OCI-LY1 (cell line): ENCODE measurements at regions not wholly inside any gene's neighbourhood (a gene's known extent, or its start where the extent isn't known, plus 50 kb on each side); places are given as distances from the start of the nearest gene placed in this dataset.

Source experiments
- CTCF ChIP-seq: fragments of 200-600 bp; sonication (generic), shearing (Covaris generic); IDR thresholded peaks from 2 replicates; pipeline ENCODE4 v1.5.1; 2017; ENCODE audit warnings: mild to moderate bottlenecking, antibody characterized with exemption, low read length, moderate library complexity, mixed read lengths
- EZH2 ChIP-seq: fragments of 200-600 bp; sonication (generic), shearing (Covaris generic); IDR thresholded peaks from 2 replicates; pipeline ENCODE4 v1.8.0; 2017; ENCODE audit warnings: borderline replicate concordance, mixed run types, mild to moderate bottlenecking, antibody characterized with exemption, low read length, moderate library complexity, mixed read lengths

- no peak for TF ChIP-seq EZH2
- no peak for TF ChIP-seq CTCF
Measured at GRCh38 chr5:156241266-156241665, 85.7 kb upstream of the SGCD start.
